ENCODE measurements at regions not wholly inside any gene's neighbourhood (a gene's known extent, or its start where the extent isn't known, plus 50 kb on each side); places are given as distances from the start of the nearest gene placed in this dataset.
"Not testable (repeated sequence)": the region's sequence is repeated elsewhere in the genome, so short reads cannot be mapped to it uniquely, and the experiment has no call there.

DNA sequence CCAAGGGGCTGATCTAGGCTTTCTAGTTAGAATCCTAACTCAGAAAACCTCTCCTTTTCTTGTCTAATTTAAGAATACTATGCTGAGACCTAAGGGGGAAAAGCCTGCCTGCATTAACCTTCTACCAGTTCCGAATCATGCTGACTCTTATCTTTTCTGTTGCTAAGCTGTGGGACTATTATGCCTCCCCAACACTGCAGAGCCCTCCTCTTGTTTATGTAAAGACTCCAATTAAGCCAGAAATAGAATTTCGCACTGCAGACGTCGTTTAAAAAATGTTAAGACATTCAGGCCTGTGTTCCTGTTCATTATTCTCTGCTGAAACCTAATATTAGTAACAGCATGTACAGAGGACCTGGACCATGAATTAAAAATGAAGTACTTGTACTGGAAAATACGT lies 310.6 kb upstream of the ATP11B start:
- no peak for DNase-seq (ENCODE audit: low read depth in 4 of 4, low spot score in 3 of 4)

DNA sequence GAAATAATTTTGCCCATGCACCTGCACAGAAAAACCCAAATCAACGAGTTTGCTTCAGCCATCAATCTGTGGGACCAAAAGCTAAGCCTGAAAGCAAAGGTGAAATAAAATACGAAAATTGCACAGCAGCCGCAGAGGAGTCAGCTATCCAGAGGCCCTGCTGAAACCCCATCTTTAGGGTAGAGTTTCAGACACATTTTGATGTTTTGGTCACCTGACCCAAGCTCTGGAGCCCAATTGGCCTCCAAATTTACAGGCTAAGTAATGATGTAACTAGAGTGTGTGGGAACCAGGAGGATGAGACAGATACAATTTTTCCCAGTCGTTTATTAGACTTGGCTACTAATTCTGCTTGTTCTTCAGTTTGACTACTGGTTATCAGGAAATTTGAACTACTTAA lies 308.6 kb upstream of the ATP11B start:
- DNase-seq (ENCODE audit: low read depth in 4 of 4, low spot score in 3 of 4) = no peak

DNA sequence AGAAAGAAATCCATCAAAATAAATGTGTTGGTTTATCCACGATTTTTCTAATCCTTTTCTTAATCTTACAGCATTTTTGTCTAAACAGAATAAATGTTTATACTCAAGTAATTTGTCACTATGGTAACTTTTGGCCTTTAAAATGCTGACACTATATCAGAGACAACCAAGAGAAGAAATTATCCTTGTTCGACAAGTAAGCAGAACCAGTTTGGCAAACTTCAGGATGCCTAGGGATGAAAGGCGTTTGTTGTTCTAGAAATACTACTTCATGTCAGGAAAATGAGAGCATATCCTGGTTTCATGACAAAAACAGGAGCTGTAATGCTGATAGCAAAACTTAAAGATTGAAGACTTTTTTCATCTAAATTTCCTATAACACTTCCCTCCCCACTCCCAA lies 308.0 kb upstream of the ATP11B start:
- DNase-seq (ENCODE audit: low read depth in 4 of 4, low spot score in 3 of 4) = no peak

DNA sequence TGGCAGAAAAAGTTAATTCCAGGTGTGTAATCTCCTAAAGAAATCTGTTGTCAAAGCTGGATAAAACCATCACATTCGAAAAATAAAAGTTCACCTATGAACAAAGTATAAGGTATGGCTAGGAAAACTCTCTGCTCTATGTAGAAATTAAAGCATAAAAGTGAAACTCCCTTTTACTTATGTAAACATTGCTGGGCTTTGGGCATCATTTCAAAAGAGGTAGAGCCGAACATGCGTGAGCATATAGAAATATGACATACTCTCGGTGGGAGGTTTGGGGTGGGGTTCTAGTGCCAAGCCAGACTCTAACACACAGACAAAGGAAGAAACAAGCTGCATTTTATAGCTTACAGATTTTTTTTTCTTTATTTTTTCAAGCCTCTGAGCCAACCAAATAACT lies 306.8 kb upstream of the ATP11B start:
- DNase-seq (ENCODE audit: low read depth in 4 of 4, low spot score in 3 of 4) = no peak

DNA sequence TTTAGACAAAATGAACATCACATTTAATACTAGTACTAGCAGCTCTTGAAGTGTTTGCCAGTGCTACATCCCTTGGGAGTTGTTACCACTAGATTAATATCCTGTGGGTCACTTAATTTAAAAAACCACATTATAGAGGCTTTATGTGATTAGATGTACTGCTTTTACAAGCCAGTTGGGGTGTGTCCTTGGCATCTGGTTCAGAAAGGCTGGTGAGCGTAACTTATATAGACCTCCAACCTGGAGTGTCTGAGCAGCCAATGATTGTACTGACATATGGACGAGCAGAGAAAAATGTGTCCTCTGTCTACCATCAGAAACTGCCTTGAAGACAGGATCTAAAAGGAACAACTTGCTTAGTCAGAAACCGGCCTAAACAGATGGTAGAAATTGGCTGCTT lies 306.2 kb upstream of the ATP11B start:
- DNase-seq (ENCODE audit: low read depth in 4 of 4, low spot score in 3 of 4) = no peak

DNA sequence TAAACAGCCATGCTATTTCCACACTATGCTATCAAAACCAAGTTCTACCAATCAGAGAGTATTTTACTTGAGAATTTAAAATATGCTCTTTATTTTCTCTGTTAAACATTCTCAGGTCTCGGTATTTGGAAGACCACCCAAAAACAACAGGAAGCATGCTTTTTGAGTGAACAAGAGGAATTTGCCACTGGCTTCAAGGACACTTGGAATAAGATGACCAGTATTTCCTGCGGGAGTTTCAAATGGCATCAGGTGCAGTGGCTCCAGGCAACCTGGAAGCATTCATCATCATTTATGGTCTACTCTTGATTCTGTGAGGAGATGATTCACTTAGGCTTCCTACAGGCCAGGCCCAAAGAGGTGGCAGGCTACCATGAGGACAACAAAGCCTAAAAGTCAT lies 305.7 kb upstream of the ATP11B start:
- DNase-seq (ENCODE audit: low read depth in 4 of 4, low spot score in 3 of 4) = no peak

DNA sequence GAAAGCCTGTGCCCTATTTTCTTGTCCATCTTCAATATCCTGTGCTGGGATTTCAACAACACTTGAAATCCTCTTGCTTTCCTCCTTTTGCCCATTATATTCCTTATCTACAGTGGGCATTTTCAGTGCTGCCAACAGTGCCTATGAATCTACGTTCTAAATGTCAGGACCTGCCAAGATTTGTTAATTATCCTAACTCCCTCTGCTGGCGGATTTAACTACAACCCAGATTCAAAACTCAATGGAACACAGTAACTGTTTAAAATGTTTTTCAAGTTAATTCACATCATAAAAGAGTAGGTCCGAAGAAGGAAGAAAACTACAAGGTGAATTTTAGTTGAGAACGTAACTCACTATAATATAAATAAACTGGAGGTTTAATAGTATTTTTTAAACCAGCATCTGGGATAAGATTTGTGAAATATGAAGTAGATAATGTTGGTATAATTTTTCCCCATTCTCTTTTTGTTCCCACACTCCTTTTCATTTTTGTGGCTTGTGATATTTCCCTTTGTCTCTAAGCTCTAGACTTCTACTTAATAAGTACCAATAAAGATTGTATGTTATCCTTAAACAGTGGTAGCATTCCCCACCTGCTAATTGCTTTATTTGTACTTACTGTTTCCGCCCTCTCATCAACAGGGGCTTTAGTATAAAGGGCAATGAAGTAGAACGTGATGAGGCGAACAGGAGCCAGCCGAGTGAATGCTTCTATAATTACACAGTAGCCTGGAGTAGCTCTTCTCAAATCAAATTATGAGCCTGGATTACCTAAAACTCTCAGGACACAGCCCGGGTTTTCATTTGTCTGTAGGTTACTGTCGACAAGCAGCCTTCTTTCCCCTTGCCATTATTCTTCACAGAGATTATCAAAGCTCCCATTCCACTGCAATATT lies 302.5 kb upstream of the ATP11B start:
- DNase-seq (ENCODE audit: low read depth in 4 of 4, low spot score in 3 of 4) = no peak

DNA sequence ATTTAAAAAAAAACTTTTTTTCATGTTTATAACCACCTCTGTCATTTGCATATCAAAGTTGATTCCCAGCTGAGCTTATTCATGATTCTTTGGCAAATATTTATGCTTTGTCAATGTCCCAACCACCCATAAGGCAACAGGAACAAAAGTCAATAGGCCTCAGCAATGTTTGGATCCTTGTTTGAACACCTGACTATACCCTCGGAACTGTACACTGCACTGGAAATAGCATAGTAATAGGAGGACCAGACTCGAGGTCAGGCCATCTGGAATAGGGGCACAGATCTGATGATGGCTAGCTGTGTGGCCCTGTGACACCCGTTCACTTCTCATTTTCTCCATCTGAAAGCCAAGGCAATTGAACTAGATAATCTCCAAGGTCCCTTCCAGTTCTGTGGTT lies 301.7 kb upstream of the ATP11B start:
- DNase-seq (ENCODE audit: low read depth in 4 of 4, low spot score in 3 of 4) = no peak

DNA sequence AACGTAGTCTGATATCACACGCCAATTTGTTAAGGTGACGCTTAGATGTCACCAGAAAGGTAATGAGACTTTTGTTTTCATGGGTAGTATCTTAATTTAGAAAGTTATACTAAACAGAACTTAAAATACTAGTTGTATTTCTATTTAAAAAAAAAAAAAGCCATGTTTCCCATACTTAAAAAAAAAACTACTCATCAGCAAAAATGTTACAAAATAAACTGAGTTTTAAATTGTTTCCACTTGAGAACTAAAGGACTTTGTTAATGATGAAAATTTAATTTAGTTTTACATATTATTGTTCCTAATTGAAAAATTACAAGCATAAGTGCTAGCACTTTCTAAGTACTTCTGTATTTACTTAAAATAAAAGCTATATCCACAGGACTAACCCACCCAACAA lies 300.8 kb upstream of the ATP11B start:
- DNase-seq (ENCODE audit: low read depth in 4 of 4, low spot score in 3 of 4) = no peak

DNA sequence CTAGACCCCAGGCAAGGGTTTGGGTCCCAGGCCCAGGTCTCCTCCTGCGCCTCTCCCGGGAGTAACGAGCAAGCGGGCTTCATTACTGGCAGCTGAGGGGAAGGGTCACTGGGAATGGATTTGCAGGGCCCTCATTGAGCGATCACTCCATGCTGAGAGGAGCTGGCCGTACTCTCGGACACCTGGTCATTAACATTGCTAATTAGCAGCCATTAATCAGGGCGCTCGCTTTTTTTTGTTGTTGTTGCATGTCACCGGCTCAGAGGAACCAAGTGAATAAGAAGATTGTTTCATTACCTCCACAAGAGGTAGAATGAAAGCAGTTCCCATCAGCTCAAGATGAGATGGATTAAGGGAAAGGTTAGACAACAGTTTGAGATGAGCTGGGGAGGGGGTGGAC lies 293.0 kb upstream of the ATP11B start:
- no peak for DNase-seq (ENCODE audit: low read depth in 4 of 4, low spot score in 3 of 4)

DNA sequence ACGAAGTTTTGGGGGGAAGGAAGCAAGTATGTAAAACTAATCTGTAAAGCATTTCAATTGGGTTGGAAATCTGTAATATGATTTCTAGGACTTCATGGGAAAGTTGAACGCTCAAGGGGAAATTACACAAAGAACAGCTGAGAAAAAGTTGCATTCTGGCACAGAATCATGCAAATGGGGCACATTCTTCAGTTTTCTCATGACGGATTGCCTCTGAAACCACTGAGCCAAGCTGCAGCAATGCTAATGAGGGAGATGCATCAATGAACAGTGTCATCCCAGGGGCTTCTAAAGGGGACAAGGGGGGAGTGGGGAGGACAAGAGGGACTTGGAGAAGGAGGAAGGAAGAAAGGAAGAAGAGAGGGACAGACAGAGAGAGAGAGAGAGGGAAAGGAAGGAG lies 291.4 kb upstream of the ATP11B start:
- no peak for DNase-seq (ENCODE audit: low read depth in 4 of 4, low spot score in 3 of 4)

DNA sequence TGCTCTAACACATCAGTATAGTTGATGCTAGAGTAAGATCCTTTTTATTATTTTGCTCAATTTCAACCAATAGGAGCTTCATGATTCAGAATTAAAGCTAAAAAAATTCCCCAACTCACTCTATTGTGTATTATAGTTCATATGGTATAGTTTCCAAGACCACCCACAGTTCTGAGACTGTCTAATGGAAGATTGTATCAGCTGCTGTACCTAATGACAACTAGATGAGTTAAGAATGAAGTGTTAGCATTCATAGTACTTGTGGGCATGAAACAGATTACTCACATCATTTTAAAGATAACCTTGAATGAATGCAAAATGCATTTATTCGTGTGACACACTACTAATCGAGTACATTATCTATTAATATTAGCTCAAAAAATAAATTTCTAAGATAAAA lies 289.9 kb upstream of the ATP11B start:
- no peak for DNase-seq (ENCODE audit: low read depth in 4 of 4, low spot score in 3 of 4)

DNA sequence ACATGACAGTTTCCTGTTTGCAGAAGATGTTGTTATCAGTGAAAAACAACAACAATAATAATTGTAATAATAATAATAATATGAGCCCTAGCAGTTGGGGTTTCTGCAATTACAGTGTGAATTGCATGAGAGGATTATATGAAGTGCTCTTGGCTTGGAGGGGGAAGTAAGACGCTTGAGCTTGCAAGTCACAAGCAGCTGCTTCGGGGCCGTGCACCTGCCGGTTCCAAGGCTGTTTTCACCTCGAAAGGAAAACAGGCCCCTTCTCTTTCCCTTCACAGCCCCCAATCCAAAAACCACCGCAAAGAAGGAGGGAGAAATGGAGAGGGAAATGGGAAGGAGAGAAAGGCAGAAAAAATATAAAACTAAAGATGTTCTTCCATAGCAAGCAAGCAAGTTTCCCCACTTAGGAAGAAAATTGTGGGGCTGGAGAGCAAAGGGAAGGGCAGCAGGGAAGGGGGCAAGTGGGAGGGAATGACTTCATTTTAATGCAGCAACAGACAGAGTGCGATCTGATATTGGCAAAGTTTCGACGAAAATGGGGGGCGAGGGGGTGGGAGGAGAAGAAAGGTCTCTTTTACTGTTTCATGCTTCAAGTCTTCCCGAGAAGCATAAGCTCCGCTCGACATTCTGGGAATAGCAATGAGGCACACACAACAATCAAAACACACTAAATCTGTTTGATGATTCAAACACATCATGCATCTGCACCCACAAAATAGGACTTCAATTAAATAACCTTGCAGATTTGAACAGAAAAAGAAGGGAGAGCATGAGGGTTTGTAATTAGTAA lies 284.2 kb upstream of the ATP11B start:
- no peak for DNase-seq (ENCODE audit: low read depth in 4 of 4, low spot score in 3 of 4)

DNA sequence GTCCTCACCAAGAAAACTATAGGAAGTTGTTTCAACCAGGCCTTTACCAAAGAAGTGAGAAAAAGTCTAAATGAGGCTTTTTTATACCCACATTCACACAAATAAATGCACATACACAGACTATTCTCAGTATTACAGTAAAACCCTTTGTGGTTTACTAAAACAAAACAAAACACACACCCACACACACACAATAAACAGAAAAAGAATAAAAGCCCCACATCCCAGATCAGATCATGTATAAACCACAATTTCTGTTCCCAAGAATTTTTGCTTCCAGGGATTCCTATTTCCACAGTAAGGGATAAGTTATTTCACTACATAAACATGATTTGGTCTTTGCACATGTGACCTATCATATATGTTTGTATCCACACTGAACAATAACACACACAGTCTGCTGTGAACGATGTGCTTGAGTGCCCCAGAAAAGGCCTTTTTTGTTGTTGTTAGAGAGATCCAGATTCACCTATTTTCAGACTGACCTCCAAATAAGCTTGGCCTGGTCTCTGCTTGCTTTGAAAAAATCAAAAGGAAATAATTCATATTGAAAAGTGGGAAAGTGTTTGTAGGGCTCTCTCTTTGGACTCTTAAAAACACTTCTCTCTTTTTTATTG lies 283.4 kb upstream of the ATP11B start:
- no peak for DNase-seq (ENCODE audit: low read depth in 4 of 4, low spot score in 3 of 4)

DNA sequence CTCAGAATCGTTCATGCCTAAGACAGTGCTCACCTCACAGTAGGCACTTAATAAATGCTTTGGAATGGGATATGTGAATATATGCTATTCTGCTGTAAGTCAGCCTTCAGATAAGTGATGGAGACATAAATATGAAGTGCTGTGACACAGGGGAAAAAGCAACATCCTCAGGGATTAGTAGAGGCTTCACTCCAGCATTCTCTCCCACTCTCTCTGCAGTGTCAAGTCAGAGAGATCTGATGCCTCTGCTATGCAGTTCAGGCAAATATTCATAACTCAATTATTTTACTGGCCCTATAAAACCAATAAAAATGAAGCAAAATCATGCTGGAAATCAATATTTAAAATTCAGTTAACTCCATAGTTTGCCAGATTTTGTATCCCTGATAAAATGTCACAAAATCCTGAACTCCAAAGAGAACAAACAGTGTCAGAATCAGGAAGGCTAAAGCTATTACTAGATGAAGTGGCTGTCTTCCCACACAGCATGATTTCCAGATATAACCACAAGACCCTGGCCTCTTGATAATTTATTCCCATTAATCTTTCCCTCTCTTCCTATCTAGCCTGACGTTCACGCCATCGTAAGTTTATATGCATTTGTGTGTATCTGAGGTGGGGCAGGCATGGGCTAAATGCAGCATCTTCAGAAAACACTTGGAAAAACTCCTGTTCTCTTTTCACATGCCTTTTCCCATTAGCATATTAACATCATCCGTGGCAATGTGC lies 278.9 kb upstream of the ATP11B start:
- DNase-seq (ENCODE audit: low read depth in 4 of 4, low spot score in 3 of 4) = no peak

DNA sequence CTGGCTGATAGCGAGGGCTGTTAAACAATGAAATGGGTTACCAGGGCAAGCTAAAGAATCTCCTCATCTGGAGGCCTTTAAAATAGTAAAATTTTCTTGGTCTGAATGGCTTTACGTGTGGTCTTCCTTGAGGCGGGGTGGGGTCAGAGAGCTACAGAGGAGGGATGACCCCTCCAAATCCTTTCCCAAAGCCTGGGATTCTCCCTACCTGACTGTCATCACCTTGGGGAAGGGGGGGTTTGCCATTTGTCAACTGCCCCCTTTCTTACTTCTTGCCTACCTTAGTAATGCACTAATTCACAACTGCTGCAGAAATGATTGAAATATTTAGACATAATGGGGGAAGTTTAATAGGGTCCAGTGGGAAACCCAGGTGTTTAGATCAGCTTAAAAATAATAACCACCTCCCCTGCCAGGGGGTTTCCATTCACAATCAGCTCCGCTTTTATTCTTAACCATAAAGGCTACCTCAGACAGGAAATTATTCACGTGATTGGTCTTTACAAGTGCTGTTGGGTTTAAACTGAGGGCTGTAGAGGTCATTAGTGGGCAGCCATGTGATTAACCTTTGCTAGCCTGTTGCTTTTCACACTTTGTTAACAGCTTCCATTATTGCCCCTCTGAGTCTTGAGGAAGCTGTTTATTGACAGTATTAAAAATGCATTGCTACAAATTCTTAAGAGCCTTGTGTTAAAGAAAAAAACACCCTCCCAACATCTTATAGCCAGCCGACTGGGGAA lies 276.5 kb upstream of the ATP11B start:
- no peak for DNase-seq (ENCODE audit: low read depth in 4 of 4, low spot score in 3 of 4)

DNA sequence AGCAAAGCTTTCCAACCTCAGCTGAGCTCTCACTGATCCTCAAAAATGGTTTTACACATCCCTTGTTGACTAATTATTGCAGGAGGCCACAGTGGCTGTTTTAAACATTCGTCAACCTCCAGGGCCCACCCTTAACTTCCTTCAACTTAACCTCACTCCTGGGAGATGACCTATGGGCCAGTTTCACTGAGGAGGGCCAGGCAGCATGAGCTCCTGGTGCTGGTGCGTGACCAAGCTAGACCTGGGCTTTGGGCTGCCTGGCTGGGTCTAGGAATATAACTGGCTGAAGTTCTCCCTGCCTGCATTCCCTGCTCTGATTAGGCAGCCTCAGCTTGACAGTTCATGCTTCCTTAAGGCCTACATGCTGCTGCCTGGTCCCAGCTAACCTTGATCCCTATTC lies 273.7 kb upstream of the ATP11B start:
- DNase-seq (ENCODE audit: low read depth in 4 of 4, low spot score in 3 of 4) = no peak

DNA sequence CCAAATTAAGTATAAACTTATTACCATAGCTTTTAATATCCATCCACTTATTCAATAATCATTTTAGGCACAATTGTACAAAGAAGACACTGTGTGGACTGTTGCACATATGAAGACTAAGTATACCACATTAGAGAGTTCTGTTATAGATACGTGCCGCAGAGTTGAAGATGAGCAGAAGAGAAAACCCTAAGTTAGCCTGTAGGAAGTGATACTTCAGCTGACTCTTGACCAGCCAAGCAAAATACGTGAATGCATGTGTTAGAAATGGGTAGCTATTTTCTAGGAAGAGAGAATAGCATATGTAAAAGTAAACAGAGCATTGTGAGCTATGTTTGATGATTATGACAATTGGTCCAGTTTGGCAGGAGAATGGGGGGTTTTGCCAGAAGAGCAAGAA lies 272.0 kb upstream of the ATP11B start:
- no peak for DNase-seq (ENCODE audit: low read depth in 4 of 4, low spot score in 3 of 4)

DNA sequence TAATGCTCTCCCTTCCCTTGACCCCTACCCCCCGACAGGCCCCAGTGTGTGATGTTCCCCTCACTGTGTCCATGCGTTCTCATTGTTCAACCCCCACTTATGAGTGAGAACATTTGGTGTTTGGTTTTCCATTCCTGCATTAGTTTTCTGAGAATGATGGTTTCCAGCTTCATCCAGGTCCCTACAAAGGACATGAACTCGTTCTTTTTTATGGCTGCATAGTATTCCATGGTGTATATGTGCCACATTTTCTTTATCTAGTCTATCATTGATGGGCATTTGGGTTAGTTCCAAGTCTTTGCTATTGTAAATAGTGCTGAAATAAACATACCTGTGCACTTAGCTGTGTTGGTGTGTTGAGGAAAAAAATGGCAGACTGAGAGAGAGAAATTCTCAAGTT lies 269.9 kb upstream of the ATP11B start:
- not testable (repeated sequence) for DNase-seq (ENCODE audit: low read depth in 4 of 4, low spot score in 3 of 4)

DNA sequence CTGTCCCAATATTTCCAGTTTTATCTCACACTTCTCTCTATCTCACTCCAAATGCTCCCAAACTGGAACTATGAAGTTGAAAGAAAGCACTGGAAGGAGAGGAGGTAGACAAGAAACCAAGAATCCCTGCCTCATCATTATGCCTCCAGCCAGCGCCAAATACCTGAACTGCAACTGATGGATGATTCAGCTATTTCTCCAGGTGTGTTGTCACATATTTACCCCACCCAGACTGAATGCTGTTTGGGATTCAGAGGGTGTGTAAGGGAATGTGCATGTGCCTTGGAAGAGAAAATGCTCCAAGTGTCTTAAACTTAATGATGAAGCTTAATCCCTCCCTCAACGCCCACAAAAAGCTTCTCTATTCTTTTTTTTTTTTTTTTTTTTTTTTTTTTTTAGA lies 269.5 kb upstream of the ATP11B start:
- no peak for DNase-seq (ENCODE audit: low read depth in 4 of 4, low spot score in 3 of 4)

All from left renal pelvis (tissue), 4 donors.